OCI-LY3 (cell line): ENCODE measurements at regions not wholly inside any gene's neighbourhood (a gene's known extent, or its start where the extent isn't known, plus 50 kb on each side); places are given as distances from the start of the nearest gene placed in this dataset.

Experiments used
- EZH2phosphoT487 ChIP-seq: fragments of 200-600 bp; shearing (Covaris generic); IDR thresholded peaks from 2 replicates; pipeline ENCODE4 v1.6.1; 2018; ENCODE audit warnings: antibody characterized with exemption, mixed run types, low read depth
- TF ChIP-seq, protein P1 (sequence below): fragments of 200-600, 300-600 bp; sonication (generic); IDR thresholded peaks from 2 replicates; pipeline ENCODE4 v1.5.1; 2014; ENCODE audit warnings: antibody characterized with exemption, low read length, low read depth

- TF ChIP-seq, protein P1, sequence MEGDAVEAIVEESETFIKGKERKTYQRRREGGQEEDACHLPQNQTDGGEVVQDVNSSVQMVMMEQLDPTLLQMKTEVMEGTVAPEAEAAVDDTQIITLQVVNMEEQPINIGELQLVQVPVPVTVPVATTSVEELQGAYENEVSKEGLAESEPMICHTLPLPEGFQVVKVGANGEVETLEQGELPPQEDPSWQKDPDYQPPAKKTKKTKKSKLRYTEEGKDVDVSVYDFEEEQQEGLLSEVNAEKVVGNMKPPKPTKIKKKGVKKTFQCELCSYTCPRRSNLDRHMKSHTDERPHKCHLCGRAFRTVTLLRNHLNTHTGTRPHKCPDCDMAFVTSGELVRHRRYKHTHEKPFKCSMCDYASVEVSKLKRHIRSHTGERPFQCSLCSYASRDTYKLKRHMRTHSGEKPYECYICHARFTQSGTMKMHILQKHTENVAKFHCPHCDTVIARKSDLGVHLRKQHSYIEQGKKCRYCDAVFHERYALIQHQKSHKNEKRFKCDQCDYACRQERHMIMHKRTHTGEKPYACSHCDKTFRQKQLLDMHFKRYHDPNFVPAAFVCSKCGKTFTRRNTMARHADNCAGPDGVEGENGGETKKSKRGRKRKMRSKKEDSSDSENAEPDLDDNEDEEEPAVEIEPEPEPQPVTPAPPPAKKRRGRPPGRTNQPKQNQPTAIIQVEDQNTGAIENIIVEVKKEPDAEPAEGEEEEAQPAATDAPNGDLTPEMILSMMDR, result no peak
- TF ChIP-seq EZH2phosphoT487, result no peak
Measured at GRCh38 chr14:37712976-37713431, 117.6 kb downstream of the TTC6 start.
